Upper lobe of left lung (tissue), 6 donors: ENCODE measurements at regions not wholly inside any gene's neighbourhood (a gene's known extent, or its start where the extent isn't known, plus 50 kb on each side); places are given as distances from the start of the nearest gene placed in this dataset.
"Not testable (repeated sequence)": the region's sequence is repeated elsewhere in the genome, so short reads cannot be mapped to it uniquely, and the experiment has no call there.

ENCODE experiments used
- ATAC-seq, 2 donors: fragments of 200-7000 bp; cut with Tn5 transposase; one replicate each; pipeline ENCODE4 v1.9.1; 2022; ENCODE audit warnings: mild to moderate bottlenecking in 2 of 2, moderate library complexity in 2 of 2; ENCODE audit not compliant: low FRiP score in 2 of 2
- DNase-seq, 2 donors: peaks; one replicate each; pipeline ENCODE4 v3.0.0-alpha.2; 2019 to 2020
- H3K27ac ChIP-seq, 4 donors: fragments of 200-600 bp; sonication (generic); one replicate each; pipeline ENCODE4 v1.5.1; 2016 to 2019
- H3K27me3 ChIP-seq, 4 donors: fragments of 200-600 bp; sonication (generic); one replicate each; pipeline ENCODE4 v1.5.1; 2017 to 2019
- H3K36me3 ChIP-seq, 4 donors: fragments of 200-600 bp; sonication (generic); one replicate each; pipeline ENCODE4 v1.5.1; 2016 to 2019
- H3K4me1 ChIP-seq, 4 donors: fragments of 200-600 bp; sonication (generic); one replicate each; pipeline ENCODE4 v1.5.1; 2018 to 2019
- H3K4me3 ChIP-seq, 4 donors: fragments of 200-600 bp; sonication (generic); one replicate each; pipeline ENCODE4 v1.5.1; 2017 to 2019; ENCODE audit warnings: mild to moderate bottlenecking in 2 of 4, moderate library complexity in 1 of 4
- H3K9me3 ChIP-seq, 4 donors: fragments of 200-600 bp; sonication (generic); one replicate each; pipeline ENCODE4 v1.5.1; 2018 to 2019
- EP300 ChIP-seq, 4 donors: sonication (generic); formaldehyde crosslinking; IDR thresholded peaks; one replicate each; pipeline ENCODE4 v1.5.1; 2017; ENCODE audit warnings: antibody characterized with exemption in 4 of 4, control low read depth in 2 of 4
- POLR2A ChIP-seq, 4 donors: fragments of 450-650 bp; IDR thresholded peaks; one replicate each; pipeline ENCODE4 v1.5.1; 2016 to 2017; ENCODE audit warnings: antibody characterized with exemption in 4 of 4, mild to moderate bottlenecking in 2 of 4
- POLR2AphosphoS5 ChIP-seq, 2 donors: sonication (generic); formaldehyde crosslinking; IDR thresholded peaks; one replicate each; pipeline ENCODE4 v1.5.1; 2017; ENCODE audit warnings: antibody characterized with exemption in 2 of 2
- WGBS, 2 donors: methylation state at CpG; one replicate each; pipeline ENCODE4 v1.1.5; 2017 to 2018; 5-methylcytosine and 5-hydroxymethylcytosine counted together
- TF ChIP-seq, protein P1 (sequence below), 6 experiments: fragments of 450-650 bp in 4 of 6; fragments of 200-600 bp in 2 of 6; sonication (generic) in 2 of 6; IDR thresholded peaks; one replicate each; pipeline ENCODE4 v1.5.1; 2016 to 2019; ENCODE audit warnings: antibody characterized with exemption in 6 of 6
- donor health status: DM: no; HTN: no; CAD: no; lungs with moderate emphysema.
- donor health status: DM: no; HTN: yes; CAD: no; lungs with severe emphysema.

- H3K4me3 ChIP-seq = no peak overlapping the region
- no peaks in the 10 kb centered on the region for H3K27me3 ChIP-seq
- TF ChIP-seq EP300 (IDR thresholded peaks at IDR 0.05) = no peak
- no peak for TF ChIP-seq POLR2AphosphoS5 (IDR thresholded peaks at IDR 0.05)
- TF ChIP-seq POLR2A (IDR thresholded peaks at IDR 0.05) = no peak
- TF ChIP-seq, protein P1, sequence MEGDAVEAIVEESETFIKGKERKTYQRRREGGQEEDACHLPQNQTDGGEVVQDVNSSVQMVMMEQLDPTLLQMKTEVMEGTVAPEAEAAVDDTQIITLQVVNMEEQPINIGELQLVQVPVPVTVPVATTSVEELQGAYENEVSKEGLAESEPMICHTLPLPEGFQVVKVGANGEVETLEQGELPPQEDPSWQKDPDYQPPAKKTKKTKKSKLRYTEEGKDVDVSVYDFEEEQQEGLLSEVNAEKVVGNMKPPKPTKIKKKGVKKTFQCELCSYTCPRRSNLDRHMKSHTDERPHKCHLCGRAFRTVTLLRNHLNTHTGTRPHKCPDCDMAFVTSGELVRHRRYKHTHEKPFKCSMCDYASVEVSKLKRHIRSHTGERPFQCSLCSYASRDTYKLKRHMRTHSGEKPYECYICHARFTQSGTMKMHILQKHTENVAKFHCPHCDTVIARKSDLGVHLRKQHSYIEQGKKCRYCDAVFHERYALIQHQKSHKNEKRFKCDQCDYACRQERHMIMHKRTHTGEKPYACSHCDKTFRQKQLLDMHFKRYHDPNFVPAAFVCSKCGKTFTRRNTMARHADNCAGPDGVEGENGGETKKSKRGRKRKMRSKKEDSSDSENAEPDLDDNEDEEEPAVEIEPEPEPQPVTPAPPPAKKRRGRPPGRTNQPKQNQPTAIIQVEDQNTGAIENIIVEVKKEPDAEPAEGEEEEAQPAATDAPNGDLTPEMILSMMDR (IDR thresholded peaks at IDR 0.05) = no peak
- no peaks in the 10 kb centered on the region for H3K36me3 ChIP-seq
- WGBS, 2 donors = 71 to 76% methylated on average over 18 of the region's 18 CpGs
- H3K9me3 ChIP-seq = peaks cover under 1 to 8% (median 4%) of the 10 kb centered on the region in 4 donors
- no peaks in the 10 kb centered on the region for H3K4me1 ChIP-seq
- DNase-seq (no peak), ATAC-seq (no peak)
- no peak overlapping the region for H3K27ac ChIP-seq
Measured at GRCh38 chr13:111492341-111492950, 172.0 kb downstream of the TEX29 start.

GRCh38 chr13:111492958-111493357, 172.5 kb downstream of the TEX29 start:
- 86 to 87% methylated on average over 5 of the region's 5 CpGs for WGBS, 2 donors
- Histone ChIP-seq H3K27ac (no peak overlapping the region), H3K4me1 (no peaks in the 10 kb centered on the region), H3K9me3 (peaks cover 0 to 4% (median under 1%) of the 10 kb centered on the region in 4 donors), H3K36me3 (no peaks in the 10 kb centered on the region), H3K4me3 (no peak overlapping the region), H3K27me3 (no peaks in the 10 kb centered on the region)
- DNase-seq (no peak), ATAC-seq (no peak)
- TF ChIP-seq, protein P1 (IDR thresholded peaks at IDR 0.05) = no peak
- TF ChIP-seq EP300 (IDR thresholded peaks at IDR 0.05) (no peak), POLR2A (IDR thresholded peaks at IDR 0.05) (no peak)

DNA sequence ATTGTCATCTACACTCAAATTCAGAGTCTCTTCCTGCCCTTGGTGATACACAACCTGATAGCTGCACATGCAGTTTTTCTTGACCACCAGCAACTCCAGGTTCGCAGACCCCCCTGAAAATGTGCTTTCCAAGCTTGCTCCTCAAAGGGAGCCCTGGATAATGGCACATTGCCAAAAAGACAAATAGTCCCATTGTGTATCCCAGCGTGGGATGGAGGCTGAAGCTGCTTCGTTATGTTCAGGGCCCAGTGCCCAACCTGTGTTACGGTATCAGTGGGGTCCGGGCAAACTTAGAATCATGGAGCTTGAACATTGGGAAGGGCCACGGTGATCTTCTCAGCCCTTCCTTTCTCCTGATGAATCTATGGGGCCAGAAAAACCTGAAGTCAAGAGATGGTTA, 173.0 kb downstream of the TEX29 start:
- WGBS, 2 donors = 87 to 100% methylated on average over 3 to 6 of the region's 6 CpGs
- ATAC-seq = no peak
- TF ChIP-seq POLR2A (IDR thresholded peaks at IDR 0.05) (no peak), POLR2AphosphoS5 (IDR thresholded peaks at IDR 0.05) (no peak), EP300 (IDR thresholded peaks at IDR 0.05) (no peak)
- TF ChIP-seq, protein P1 (IDR thresholded peaks at IDR 0.05) = no peak
- DNase-seq = no peak
- no peak overlapping the region for H3K27ac ChIP-seq
- H3K4me1 ChIP-seq = no peaks in the 10 kb centered on the region
- no peak overlapping the region for H3K4me3 ChIP-seq
- no peaks in the 10 kb centered on the region for H3K36me3 ChIP-seq
- H3K27me3 ChIP-seq = no peaks in the 10 kb centered on the region
- H3K9me3 ChIP-seq = no peaks in the 10 kb centered on the region

DNA sequence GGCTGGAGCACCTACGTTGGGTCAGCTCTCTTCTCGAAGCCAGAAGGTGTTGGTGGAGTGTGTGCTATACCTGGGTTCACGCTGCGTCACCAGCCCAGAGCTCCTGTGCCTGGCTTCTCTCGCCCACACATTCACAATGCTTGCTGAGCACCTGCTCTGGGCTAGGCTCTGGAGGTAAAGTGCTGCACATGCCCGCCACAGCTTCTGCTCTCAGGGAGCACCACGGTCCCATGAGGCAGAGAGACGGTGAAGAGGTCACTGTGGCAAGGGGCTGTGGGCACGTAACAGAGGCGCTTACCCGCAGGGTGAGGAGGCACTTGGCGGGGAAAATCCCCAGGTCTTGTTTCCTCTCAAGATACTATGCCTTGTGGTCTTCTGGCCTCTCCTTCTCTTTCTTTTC, 174.2 kb downstream of the TEX29 start:
- Histone ChIP-seq H3K27ac (no peak overlapping the region), H3K9me3 (no peaks in the 10 kb centered on the region), H3K36me3 (no peaks in the 10 kb centered on the region), H3K27me3 (no peaks in the 10 kb centered on the region), H3K4me3 (no peak overlapping the region), H3K4me1 (no peaks in the 10 kb centered on the region)
- ATAC-seq = no peak
- no peak for DNase-seq
- 81 to 83% methylated on average over 5 to 12 of the region's 12 CpGs for WGBS, 2 donors
- no peak for TF ChIP-seq POLR2A (IDR thresholded peaks at IDR 0.05)
- no peak for TF ChIP-seq EP300 (IDR thresholded peaks at IDR 0.05)
- TF ChIP-seq POLR2AphosphoS5 (IDR thresholded peaks at IDR 0.05) = no peak
- TF ChIP-seq, protein P1 (IDR thresholded peaks at IDR 0.05) = no peak

GRCh38 chr13:111501596-111502535, 181.4 kb downstream of the TEX29 start:
- not testable (repeated sequence) for H3K4me3 ChIP-seq, H3K4me1 ChIP-seq, H3K9me3 ChIP-seq, H3K27ac ChIP-seq, ATAC-seq, H3K27me3 ChIP-seq, DNase-seq, H3K36me3 ChIP-seq
- WGBS, 2 donors = 87 to 91% methylated on average over 14 to 16 of the region's 16 CpGs
